Activated naive CD4-positive, alpha-beta T cell treated with anti-CD3 and anti-CD28 coated beads, Interleukin-2, amount 50 U/mL, for 72 hours (primary cell): ENCODE measurements at regions not wholly inside any gene's neighbourhood (a gene's known extent, or its start where the extent isn't known, plus 50 kb on each side); places are given as distances from the start of the nearest gene placed in this dataset.
"Not testable (repeated sequence)": the region's sequence is repeated elsewhere in the genome, so short reads cannot be mapped to it uniquely, and the experiment has no call there.

Source experiments
- ATAC-seq, 2 donors: fragments of 150-1000 bp; cut with Tn5 transposase; 2 replicates each; pipeline ENCODE4 v1.10.0; 2021; ENCODE audit warnings: mild to moderate bottlenecking in 2 of 2, moderate library complexity in 2 of 2
- DNase-seq, 2 donors: peaks; one replicate each; pipeline ENCODE4 v3.0.0; 2021 to 2022; ENCODE audit warnings: low spot score in 2 of 2
- H3K27ac Mint-ChIP-seq, 2 donors: one replicate each; pipeline ENCODE4 v1.8.0; 2022; ENCODE audit warnings: mild to moderate bottlenecking in 2 of 2, mixed read lengths in 2 of 2
- H3K36me3 Mint-ChIP-seq, 2 donors: one replicate each; pipeline ENCODE4 v1.8.0; 2022; ENCODE audit warnings: mixed read lengths in 2 of 2
- H3K9me3 Mint-ChIP-seq, 2 donors: one replicate each; pipeline ENCODE4 v1.8.0; 2022; ENCODE audit warnings: mixed read lengths in 2 of 2

GRCh38 chr11:13216019-13216710 lies 61.4 kb upstream of the BMAL1 start:
- Mint-ChIP-seq H3K36me3 (no peaks in the 10 kb centered on the region), H3K27ac (no peak overlapping the region), H3K9me3 (no peaks in the 10 kb centered on the region)
- ATAC-seq (peak; percentile 92 to 97), DNase-seq (peak in 1 of 2 donors; percentile 63)

GRCh38 chr11:13216711-13217075 lies 60.9 kb upstream of the BMAL1 start:
- DNase-seq: no peak
- Mint-ChIP-seq H3K36me3 (no peaks in the 10 kb centered on the region), H3K9me3 (no peaks in the 10 kb centered on the region), H3K27ac (no peak overlapping the region)
- peak; percentile 46 to 58 for ATAC-seq

GRCh38 chr11:13218685-13219084 lies 58.9 kb upstream of the BMAL1 start:
- H3K36me3 Mint-ChIP-seq, DNase-seq, H3K27ac Mint-ChIP-seq, H3K9me3 Mint-ChIP-seq, ATAC-seq: not testable (repeated sequence)

- no peaks in the 10 kb centered on the region for H3K36me3 Mint-ChIP-seq
- no peaks in the 10 kb centered on the region for H3K9me3 Mint-ChIP-seq
- no peak overlapping the region for H3K27ac Mint-ChIP-seq
- ATAC-seq (no peak), DNase-seq (no peak)
Observed at GRCh38 chr11:13220148-13220547, 57.4 kb upstream of the BMAL1 start.

- H3K36me3 Mint-ChIP-seq: no peaks in the 10 kb centered on the region
- ATAC-seq (no peak), DNase-seq (no peak)
- H3K9me3 Mint-ChIP-seq: no peaks in the 10 kb centered on the region
- H3K27ac Mint-ChIP-seq: no peak overlapping the region
Observed at GRCh38 chr11:13221722-13222121, 55.9 kb upstream of the BMAL1 start.

GRCh38 chr11:13222285-13222684 lies 55.3 kb upstream of the BMAL1 start:
- DNase-seq (no peak), ATAC-seq (no peak)
- Mint-ChIP-seq H3K36me3 (no peaks in the 10 kb centered on the region), H3K9me3 (no peaks in the 10 kb centered on the region), H3K27ac (no peak overlapping the region)

- no peak for ATAC-seq
- Mint-ChIP-seq H3K27ac (no peak overlapping the region), H3K36me3 (no peaks in the 10 kb centered on the region)
Observed at GRCh38 chr11:13223112-13223511, 54.5 kb upstream of the BMAL1 start.

GRCh38 chr11:13224324-13224723 lies 53.3 kb upstream of the BMAL1 start:
- ATAC-seq: no peak
- Mint-ChIP-seq H3K9me3 (no peaks in the 10 kb centered on the region), H3K36me3 (no peaks in the 10 kb centered on the region), H3K27ac (no peak overlapping the region)
- DNase-seq: no peak

More at GRCh38 chr11:13223112-13223511, 54.5 kb upstream of the BMAL1 start:
- H3K9me3 Mint-ChIP-seq: no peaks in the 10 kb centered on the region
- no peak for DNase-seq

- Mint-ChIP-seq H3K36me3 (no peaks in the 10 kb centered on the region), H3K27ac (no peak overlapping the region), H3K9me3 (no peaks in the 10 kb centered on the region)
- ATAC-seq (no peak), DNase-seq (no peak)
Observed at GRCh38 chr11:13225038-13226001, 52.3 kb upstream of the BMAL1 start.

- Mint-ChIP-seq H3K36me3 (no peaks in the 10 kb centered on the region), H3K9me3 (no peaks in the 10 kb centered on the region), H3K27ac (no peak overlapping the region)
- DNase-seq (no peak), ATAC-seq (no peak)
Observed at GRCh38 chr11:13227676-13228255, 49.8 kb upstream of the BMAL1 start.
